Peyer's patch (tissue), 4 donors: ENCODE measurements at regions not wholly inside any gene's neighbourhood (a gene's known extent, or its start where the extent isn't known, plus 50 kb on each side); places are given as distances from the start of the nearest gene placed in this dataset.

Source experiments
- POLR2A ChIP-seq, 2 donors: fragments of 450-650 bp; IDR thresholded peaks; one replicate each; pipeline ENCODE4 v1.5.1; 2017; ENCODE audit warnings: antibody characterized with exemption in 2 of 2, mild to moderate bottlenecking in 2 of 2, moderate library complexity in 2 of 2
- TF ChIP-seq, protein P1 (sequence below), 6 experiments: fragments of 450-650 bp in 4 of 6; fragments of 200-600 bp in 2 of 6; sonication (generic) in 1 of 6; IDR thresholded peaks; one replicate each; pipeline ENCODE4 v1.5.1; 2017 to 2019; ENCODE audit warnings: antibody characterized with exemption in 6 of 6, mild to moderate bottlenecking in 3 of 6, moderate library complexity in 1 of 6

DNA sequence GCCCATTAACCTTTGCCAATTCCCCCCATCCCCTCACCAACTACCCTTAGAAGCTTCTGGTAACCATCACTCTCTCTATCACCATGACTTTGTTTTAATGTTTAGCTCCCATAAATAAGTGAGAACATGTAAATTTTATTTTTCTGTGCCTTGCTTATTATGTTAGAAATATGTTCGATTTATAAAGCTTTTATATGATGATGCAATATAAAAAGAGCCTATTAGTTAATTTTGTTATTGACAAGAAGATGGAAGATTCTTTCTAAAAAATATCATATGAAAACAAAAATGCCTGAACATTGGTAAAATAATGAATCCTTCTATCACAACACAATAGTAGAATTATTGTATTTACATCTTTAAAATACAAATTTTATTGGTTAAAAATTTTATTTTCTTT lies 836.1 kb upstream of the TMPRSS15 start:
- TF ChIP-seq, protein P1, sequence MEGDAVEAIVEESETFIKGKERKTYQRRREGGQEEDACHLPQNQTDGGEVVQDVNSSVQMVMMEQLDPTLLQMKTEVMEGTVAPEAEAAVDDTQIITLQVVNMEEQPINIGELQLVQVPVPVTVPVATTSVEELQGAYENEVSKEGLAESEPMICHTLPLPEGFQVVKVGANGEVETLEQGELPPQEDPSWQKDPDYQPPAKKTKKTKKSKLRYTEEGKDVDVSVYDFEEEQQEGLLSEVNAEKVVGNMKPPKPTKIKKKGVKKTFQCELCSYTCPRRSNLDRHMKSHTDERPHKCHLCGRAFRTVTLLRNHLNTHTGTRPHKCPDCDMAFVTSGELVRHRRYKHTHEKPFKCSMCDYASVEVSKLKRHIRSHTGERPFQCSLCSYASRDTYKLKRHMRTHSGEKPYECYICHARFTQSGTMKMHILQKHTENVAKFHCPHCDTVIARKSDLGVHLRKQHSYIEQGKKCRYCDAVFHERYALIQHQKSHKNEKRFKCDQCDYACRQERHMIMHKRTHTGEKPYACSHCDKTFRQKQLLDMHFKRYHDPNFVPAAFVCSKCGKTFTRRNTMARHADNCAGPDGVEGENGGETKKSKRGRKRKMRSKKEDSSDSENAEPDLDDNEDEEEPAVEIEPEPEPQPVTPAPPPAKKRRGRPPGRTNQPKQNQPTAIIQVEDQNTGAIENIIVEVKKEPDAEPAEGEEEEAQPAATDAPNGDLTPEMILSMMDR (IDR thresholded peaks at IDR 0.05): no peak
- TF ChIP-seq POLR2A (IDR thresholded peaks at IDR 0.05): no peak
